ENCODE measurements at regions not wholly inside any gene's neighbourhood (a gene's known extent, or its start where the extent isn't known, plus 50 kb on each side); places are given as distances from the start of the nearest gene placed in this dataset.

DNA sequence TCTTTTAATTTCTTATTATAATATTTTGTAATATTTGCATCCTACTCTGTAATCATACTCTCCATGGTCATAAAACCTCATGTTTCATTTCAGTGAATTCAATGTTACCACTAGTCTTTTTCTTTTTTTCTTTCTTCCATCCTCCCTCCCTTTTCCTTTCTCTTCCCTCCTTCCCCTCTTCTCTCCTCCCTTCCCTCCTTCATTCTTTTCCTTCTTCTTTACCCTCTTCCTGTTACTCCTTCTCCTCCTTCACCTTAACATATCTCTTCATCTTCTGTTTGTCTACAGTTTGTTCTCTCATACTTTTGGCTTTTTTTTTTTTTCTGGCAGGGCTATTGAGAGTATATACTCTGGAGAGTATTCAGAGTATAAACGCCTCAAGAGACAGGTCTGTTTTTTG lies 491.6 kb upstream of the ID2 start:
- no peak overlapping the region for H3K4me3 ChIP-seq (ENCODE audit: low read length in 2 of 2)
- H3K36me3 ChIP-seq (ENCODE audit: control insufficient read depth in 2 of 2, insufficient read depth in 2 of 2, low read length in 2 of 2) = no peaks in the 10 kb centered on the region
- H3K4me1 ChIP-seq (ENCODE audit: control insufficient read depth in 2 of 2, insufficient read depth in 2 of 2, low read length in 2 of 2) = peaks cover 0 to 3% of the 10 kb centered on the region in 2 donors
- no peaks in the 10 kb centered on the region for H3K9me3 ChIP-seq (ENCODE audit: control insufficient read depth in 2 of 2, low read length in 2 of 2)
- no peak overlapping the region for H3K9ac ChIP-seq (ENCODE audit: low read depth in 1 of 2, low read length in 2 of 2)
- H3K27me3 ChIP-seq (ENCODE audit: control insufficient read depth in 2 of 2, insufficient read depth in 2 of 2, low read length in 2 of 2) = no peaks in the 10 kb centered on the region
- no peak overlapping the region for H3K27ac ChIP-seq (ENCODE audit: low read depth in 2 of 2, low read length in 2 of 2)

DNA sequence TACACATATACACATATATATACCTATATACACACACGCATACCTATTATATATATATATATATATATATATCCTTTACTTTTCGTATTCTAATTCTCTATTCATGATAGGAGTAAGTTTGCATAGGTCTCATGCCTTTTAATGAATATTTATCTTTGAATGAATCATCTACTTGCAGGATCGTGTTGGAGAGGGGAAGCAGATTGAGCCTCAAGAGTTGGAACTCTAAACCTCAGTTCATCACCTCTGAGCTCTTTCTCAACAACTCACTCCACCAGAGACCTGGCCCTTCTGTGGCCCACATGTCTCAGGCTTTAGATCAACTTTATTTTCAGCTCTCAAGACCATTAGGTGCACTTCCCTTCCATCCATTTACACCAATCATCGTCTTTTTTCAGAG lies 490.4 kb upstream of the ID2 start:
- Histone ChIP-seq H3K36me3 (ENCODE audit: control insufficient read depth in 2 of 2, insufficient read depth in 2 of 2, low read length in 2 of 2) (no peaks in the 10 kb centered on the region), H3K9me3 (ENCODE audit: control insufficient read depth in 2 of 2, low read length in 2 of 2) (no peaks in the 10 kb centered on the region), H3K27ac (ENCODE audit: low read depth in 2 of 2, low read length in 2 of 2) (no peak overlapping the region), H3K27me3 (ENCODE audit: control insufficient read depth in 2 of 2, insufficient read depth in 2 of 2, low read length in 2 of 2) (no peaks in the 10 kb centered on the region), H3K9ac (ENCODE audit: low read depth in 1 of 2, low read length in 2 of 2) (no peak overlapping the region), H3K4me1 (ENCODE audit: control insufficient read depth in 2 of 2, insufficient read depth in 2 of 2, low read length in 2 of 2) (peaks cover 0 to 3% of the 10 kb centered on the region in 2 donors), H3K4me3 (ENCODE audit: low read length in 2 of 2) (no peak overlapping the region)

DNA sequence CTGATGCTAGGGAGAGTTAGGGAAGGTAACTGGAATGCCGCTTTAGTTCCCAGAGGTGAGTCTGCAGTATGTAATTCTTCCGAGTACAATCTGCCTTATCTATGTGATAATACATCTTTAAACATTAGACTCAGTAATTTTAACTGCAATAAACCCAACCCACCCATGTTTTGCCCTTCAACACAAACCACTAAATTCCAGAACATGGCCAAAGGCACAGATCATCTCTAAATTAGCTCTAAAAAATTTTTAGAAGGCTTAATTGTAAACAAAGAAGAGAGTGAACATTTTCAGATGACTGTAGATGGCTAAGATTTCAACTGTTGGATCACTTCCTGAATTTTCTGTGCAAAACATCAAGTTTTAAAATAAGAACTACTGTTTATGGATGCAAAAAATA lies 488.7 kb upstream of the ID2 start:
- Histone ChIP-seq H3K27me3 (ENCODE audit: control insufficient read depth in 2 of 2, insufficient read depth in 2 of 2, low read length in 2 of 2) (no peaks in the 10 kb centered on the region), H3K4me3 (ENCODE audit: low read length in 2 of 2) (no peak overlapping the region), H3K36me3 (ENCODE audit: control insufficient read depth in 2 of 2, insufficient read depth in 2 of 2, low read length in 2 of 2) (no peaks in the 10 kb centered on the region), H3K4me1 (ENCODE audit: control insufficient read depth in 2 of 2, insufficient read depth in 2 of 2, low read length in 2 of 2) (peaks cover 0 to 3% of the 10 kb centered on the region in 2 donors), H3K9ac (ENCODE audit: low read depth in 1 of 2, low read length in 2 of 2) (no peak overlapping the region), H3K27ac (ENCODE audit: low read depth in 2 of 2, low read length in 2 of 2) (no peak overlapping the region), H3K9me3 (ENCODE audit: control insufficient read depth in 2 of 2, low read length in 2 of 2) (no peaks in the 10 kb centered on the region)

DNA sequence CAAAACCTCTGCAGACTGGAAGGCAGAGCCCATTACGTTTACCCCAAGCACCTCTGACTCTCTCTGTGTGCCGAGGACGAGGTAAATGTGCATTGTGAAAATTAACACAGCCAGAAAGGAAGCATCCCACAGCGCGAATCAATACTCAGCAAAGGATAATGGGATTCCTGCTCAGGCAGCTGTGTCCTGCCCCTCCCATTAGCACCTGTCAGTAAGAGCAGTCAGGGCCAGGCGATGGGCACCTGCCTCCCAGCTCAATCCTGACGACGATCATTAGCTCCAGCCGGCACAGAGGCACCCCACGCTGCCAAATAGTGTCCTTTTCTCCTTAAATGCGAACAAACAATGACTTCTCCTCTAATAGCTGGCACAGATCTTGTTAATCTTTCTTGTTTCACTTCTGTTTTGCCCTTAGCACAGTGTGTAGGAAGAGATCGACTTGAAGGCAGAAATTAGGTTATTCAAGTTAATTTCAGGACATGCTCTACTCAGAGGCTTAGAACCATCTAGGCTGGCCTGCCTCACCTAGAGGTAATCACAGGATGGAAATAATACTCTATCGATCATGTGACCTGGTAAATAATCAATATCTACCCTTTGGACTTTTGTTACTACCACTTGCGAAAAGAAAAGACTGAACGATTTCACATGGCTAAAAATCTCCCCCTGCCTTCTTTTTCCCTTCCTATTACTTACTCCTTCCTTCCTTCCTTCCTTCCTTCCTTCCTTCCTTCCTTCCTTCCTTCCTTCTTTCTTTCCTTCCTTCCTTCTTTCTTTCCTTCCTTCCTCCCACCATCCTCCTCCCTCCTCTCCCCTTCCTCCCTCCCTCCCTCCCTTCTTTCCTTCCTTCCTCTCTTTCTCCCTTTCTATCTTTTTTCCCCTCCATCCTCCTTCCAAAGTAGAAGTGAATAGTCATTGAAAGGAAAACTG lies 487.9 kb upstream of the ID2 start:
- no peaks in the 10 kb centered on the region for H3K27me3 ChIP-seq (ENCODE audit: control insufficient read depth in 2 of 2, insufficient read depth in 2 of 2, low read length in 2 of 2)
- no peaks in the 10 kb centered on the region for H3K9me3 ChIP-seq (ENCODE audit: control insufficient read depth in 2 of 2, low read length in 2 of 2)
- peak overlapping the region in 1 of 2 donors; percentile 35 for H3K4me3 ChIP-seq (ENCODE audit: low read length in 2 of 2)
- H3K27ac ChIP-seq (ENCODE audit: low read depth in 2 of 2, low read length in 2 of 2) = no peak overlapping the region
- peaks cover 0 to 3% of the 10 kb centered on the region in 2 donors for H3K4me1 ChIP-seq (ENCODE audit: control insufficient read depth in 2 of 2, insufficient read depth in 2 of 2, low read length in 2 of 2)
- no peaks in the 10 kb centered on the region for H3K36me3 ChIP-seq (ENCODE audit: control insufficient read depth in 2 of 2, insufficient read depth in 2 of 2, low read length in 2 of 2)
- H3K9ac ChIP-seq (ENCODE audit: low read depth in 1 of 2, low read length in 2 of 2) = no peak overlapping the region

DNA sequence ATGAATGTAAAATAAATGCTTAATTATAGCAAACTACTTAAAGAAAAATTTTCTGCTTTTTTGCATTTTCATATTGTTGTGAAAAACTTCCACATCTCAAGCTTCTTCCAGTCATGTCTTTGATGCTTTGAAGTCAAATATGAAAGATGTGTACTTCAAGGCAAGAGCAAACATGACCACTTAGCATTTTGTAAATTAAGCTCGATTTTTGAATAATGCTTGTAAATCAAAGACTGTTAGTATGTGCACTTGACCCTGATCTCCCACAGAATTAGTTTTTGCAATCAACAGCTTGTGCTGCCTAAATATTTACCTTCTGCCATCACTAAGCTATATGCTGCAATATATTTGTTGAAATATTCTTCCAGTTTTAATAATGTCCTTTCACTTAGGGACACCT lies 486.1 kb upstream of the ID2 start:
- Histone ChIP-seq H3K27me3 (ENCODE audit: control insufficient read depth in 2 of 2, insufficient read depth in 2 of 2, low read length in 2 of 2) (no peaks in the 10 kb centered on the region), H3K36me3 (ENCODE audit: control insufficient read depth in 2 of 2, insufficient read depth in 2 of 2, low read length in 2 of 2) (no peaks in the 10 kb centered on the region), H3K27ac (ENCODE audit: low read depth in 2 of 2, low read length in 2 of 2) (no peak overlapping the region), H3K9me3 (ENCODE audit: control insufficient read depth in 2 of 2, low read length in 2 of 2) (no peaks in the 10 kb centered on the region), H3K9ac (ENCODE audit: low read depth in 1 of 2, low read length in 2 of 2) (no peak overlapping the region), H3K4me3 (ENCODE audit: low read length in 2 of 2) (no peak overlapping the region), H3K4me1 (ENCODE audit: control insufficient read depth in 2 of 2, insufficient read depth in 2 of 2, low read length in 2 of 2) (peaks cover 0 to 3% of the 10 kb centered on the region in 2 donors)

DNA sequence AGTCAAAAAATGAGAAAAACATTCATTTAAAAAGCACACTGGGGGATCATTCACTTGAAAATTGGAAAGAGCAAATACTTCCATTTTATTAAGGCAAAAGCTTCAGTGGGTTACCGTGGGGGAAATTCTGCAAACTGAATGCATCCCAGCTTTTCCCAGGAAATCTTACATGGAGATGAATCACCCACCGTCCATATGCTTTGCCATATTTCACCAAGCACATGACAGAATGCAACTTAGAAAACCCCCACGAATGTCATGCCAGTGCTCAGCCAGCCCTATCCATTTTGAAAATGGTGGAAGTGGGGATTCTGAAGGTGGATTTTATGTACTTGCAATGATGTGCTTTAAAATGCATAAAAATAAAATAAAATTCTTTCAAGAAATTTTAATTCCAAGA lies 485.5 kb upstream of the ID2 start:
- Histone ChIP-seq H3K27me3 (ENCODE audit: control insufficient read depth in 2 of 2, insufficient read depth in 2 of 2, low read length in 2 of 2) (no peaks in the 10 kb centered on the region), H3K27ac (ENCODE audit: low read depth in 2 of 2, low read length in 2 of 2) (no peak overlapping the region), H3K9ac (ENCODE audit: low read depth in 1 of 2, low read length in 2 of 2) (no peak overlapping the region), H3K4me3 (ENCODE audit: low read length in 2 of 2) (no peak overlapping the region), H3K4me1 (ENCODE audit: control insufficient read depth in 2 of 2, insufficient read depth in 2 of 2, low read length in 2 of 2) (peaks cover 0 to 3% of the 10 kb centered on the region in 2 donors), H3K9me3 (ENCODE audit: control insufficient read depth in 2 of 2, low read length in 2 of 2) (no peaks in the 10 kb centered on the region), H3K36me3 (ENCODE audit: control insufficient read depth in 2 of 2, insufficient read depth in 2 of 2, low read length in 2 of 2) (no peaks in the 10 kb centered on the region)

DNA sequence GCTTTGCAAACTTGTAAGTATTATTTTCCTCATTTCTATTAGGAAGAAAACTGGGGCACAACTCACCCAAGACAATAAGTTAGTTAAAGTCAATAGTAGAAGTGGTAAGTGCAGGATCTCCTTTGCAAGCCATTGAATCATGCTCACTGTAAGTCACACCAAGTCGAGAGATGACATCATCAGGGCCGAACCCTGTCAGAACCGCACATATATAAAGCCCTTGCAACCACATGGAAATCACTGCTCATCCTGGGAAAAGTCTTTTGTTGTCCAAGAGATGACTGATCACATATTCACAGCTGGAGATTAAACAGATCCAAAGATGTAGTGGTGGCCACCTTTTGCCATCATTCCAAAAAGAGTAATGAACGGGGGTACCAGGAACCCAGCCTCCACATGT lies 484.8 kb upstream of the ID2 start:
- Histone ChIP-seq H3K27ac (ENCODE audit: low read depth in 2 of 2, low read length in 2 of 2) (no peak overlapping the region), H3K36me3 (ENCODE audit: control insufficient read depth in 2 of 2, insufficient read depth in 2 of 2, low read length in 2 of 2) (no peaks in the 10 kb centered on the region), H3K9ac (ENCODE audit: low read depth in 1 of 2, low read length in 2 of 2) (no peak overlapping the region), H3K27me3 (ENCODE audit: control insufficient read depth in 2 of 2, insufficient read depth in 2 of 2, low read length in 2 of 2) (no peaks in the 10 kb centered on the region), H3K4me1 (ENCODE audit: control insufficient read depth in 2 of 2, insufficient read depth in 2 of 2, low read length in 2 of 2) (peaks cover 0 to 3% of the 10 kb centered on the region in 2 donors), H3K9me3 (ENCODE audit: control insufficient read depth in 2 of 2, low read length in 2 of 2) (no peaks in the 10 kb centered on the region), H3K4me3 (ENCODE audit: low read length in 2 of 2) (no peak overlapping the region)

DNA sequence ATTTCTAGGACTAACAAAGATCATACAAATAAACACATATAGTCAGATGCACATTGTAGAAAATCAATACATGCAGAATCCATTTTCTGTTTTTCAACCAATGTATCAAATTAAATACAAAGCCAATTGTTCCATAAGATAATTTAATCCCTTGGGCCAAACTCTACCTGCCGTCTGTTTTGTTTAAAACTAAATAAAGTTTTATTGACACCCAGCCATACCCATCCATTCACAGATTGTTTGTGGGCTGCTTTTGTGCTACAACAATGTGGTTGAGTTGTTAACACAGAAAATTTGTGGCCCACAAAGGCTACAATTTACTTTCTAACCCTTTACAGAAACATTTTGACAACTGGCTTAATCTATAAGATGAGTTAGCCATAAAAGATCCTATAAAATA lies 484.0 kb upstream of the ID2 start:
- Histone ChIP-seq H3K36me3 (ENCODE audit: control insufficient read depth in 2 of 2, insufficient read depth in 2 of 2, low read length in 2 of 2) (no peaks in the 10 kb centered on the region), H3K4me3 (ENCODE audit: low read length in 2 of 2) (no peak overlapping the region), H3K9ac (ENCODE audit: low read depth in 1 of 2, low read length in 2 of 2) (no peak overlapping the region), H3K4me1 (ENCODE audit: control insufficient read depth in 2 of 2, insufficient read depth in 2 of 2, low read length in 2 of 2) (peaks cover 0 to 3% of the 10 kb centered on the region in 2 donors), H3K27ac (ENCODE audit: low read depth in 2 of 2, low read length in 2 of 2) (no peak overlapping the region), H3K9me3 (ENCODE audit: control insufficient read depth in 2 of 2, low read length in 2 of 2) (no peaks in the 10 kb centered on the region), H3K27me3 (ENCODE audit: control insufficient read depth in 2 of 2, insufficient read depth in 2 of 2, low read length in 2 of 2) (no peaks in the 10 kb centered on the region)

DNA sequence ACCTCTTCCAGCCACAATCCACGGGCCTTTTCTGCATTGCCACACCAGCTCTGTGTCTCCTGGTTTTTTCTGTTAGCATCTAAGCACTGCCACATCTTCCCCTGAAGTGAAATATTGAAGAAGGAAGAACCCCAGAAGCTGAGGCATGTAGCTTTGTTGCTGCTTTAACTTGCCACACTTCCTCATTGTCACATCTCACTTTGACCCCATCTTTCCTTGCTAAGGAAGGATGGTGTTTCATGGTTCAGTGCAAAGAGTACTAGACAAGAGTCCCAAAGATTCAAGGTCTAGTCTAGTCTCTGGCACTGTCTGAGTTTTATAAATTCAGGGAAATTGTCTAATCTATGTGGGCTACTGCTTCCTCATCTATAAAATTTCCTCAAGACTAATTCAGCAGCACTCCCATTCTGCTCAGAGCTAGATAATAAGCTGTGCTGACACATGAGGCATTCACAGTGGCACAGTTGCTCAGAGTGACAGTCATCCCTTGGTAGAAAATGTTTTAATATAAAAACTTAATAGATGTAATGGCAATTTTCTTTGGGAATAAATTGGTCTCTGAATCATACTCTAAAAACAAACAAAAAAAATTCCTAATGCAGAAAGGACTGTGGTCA lies 483.0 kb upstream of the ID2 start:
- H3K27ac ChIP-seq (ENCODE audit: low read depth in 2 of 2, low read length in 2 of 2) = no peak overlapping the region
- no peaks in the 10 kb centered on the region for H3K4me1 ChIP-seq (ENCODE audit: control insufficient read depth in 2 of 2, insufficient read depth in 2 of 2, low read length in 2 of 2)
- no peak overlapping the region for H3K9ac ChIP-seq (ENCODE audit: low read depth in 1 of 2, low read length in 2 of 2)
- no peak overlapping the region for H3K4me3 ChIP-seq (ENCODE audit: low read length in 2 of 2)
- H3K36me3 ChIP-seq (ENCODE audit: control insufficient read depth in 2 of 2, insufficient read depth in 2 of 2, low read length in 2 of 2) = no peaks in the 10 kb centered on the region
- no peaks in the 10 kb centered on the region for H3K9me3 ChIP-seq (ENCODE audit: control insufficient read depth in 2 of 2, low read length in 2 of 2)
- H3K27me3 ChIP-seq (ENCODE audit: control insufficient read depth in 2 of 2, insufficient read depth in 2 of 2, low read length in 2 of 2) = no peaks in the 10 kb centered on the region

DNA sequence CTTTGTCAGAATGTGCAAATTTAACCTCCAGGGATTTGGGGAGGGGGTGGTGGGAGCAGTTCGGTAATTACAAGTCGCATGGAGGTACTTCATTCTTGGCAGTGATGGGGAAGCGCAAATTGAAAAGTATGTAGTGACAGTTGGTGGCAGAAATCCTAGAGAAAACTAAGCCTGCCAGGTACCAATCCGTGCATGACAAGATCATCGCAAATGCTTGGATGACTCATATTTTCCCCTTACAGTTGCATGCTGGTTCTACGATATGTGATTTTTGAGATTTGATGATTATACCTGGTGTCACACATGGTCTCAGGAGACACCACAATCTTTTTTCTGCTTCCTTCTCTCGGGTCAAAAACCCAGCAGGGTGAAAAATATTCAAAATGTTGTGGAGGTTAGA lies 479.7 kb upstream of the ID2 start:
- H3K4me1 ChIP-seq (ENCODE audit: control insufficient read depth in 2 of 2, insufficient read depth in 2 of 2, low read length in 2 of 2) = no peaks in the 10 kb centered on the region
- H3K4me3 ChIP-seq (ENCODE audit: low read length in 2 of 2) = no peak overlapping the region
- no peak overlapping the region for H3K27ac ChIP-seq (ENCODE audit: low read depth in 2 of 2, low read length in 2 of 2)
- H3K27me3 ChIP-seq (ENCODE audit: control insufficient read depth in 2 of 2, insufficient read depth in 2 of 2, low read length in 2 of 2) = no peaks in the 10 kb centered on the region
- no peaks in the 10 kb centered on the region for H3K9me3 ChIP-seq (ENCODE audit: control insufficient read depth in 2 of 2, low read length in 2 of 2)
- no peaks in the 10 kb centered on the region for H3K36me3 ChIP-seq (ENCODE audit: control insufficient read depth in 2 of 2, insufficient read depth in 2 of 2, low read length in 2 of 2)
- H3K9ac ChIP-seq (ENCODE audit: low read depth in 1 of 2, low read length in 2 of 2) = no peak overlapping the region
